NCI-H2081 (cell line): ENCODE measurements at regions not wholly inside any gene's neighbourhood (a gene's known extent, or its start where the extent isn't known, plus 50 kb on each side); places are given as distances from the start of the nearest gene placed in this dataset.
"Not testable (repeated sequence)": the region's sequence is repeated elsewhere in the genome, so short reads cannot be mapped to it uniquely, and the experiment has no call there.

Source experiments
- DNase-seq, 2 experiments: peaks; one replicate each; lab custom pipeline; 2025; lab: John Stamatoyannopoulos, UW

- no peak for DNase-seq
Measured at GRCh38 chr7:119842337-119842736, 430.6 kb upstream of the KCND2 start.

GRCh38 chr7:119842786-119843185, 430.2 kb upstream of the KCND2 start:
- no peak for DNase-seq

GRCh38 chr7:119861385-119861784, 411.6 kb upstream of the KCND2 start:
- no peak for DNase-seq

GRCh38 chr7:119868387-119868786, 404.6 kb upstream of the KCND2 start:
- DNase-seq = no peak

- no peak for DNase-seq
Measured at GRCh38 chr7:119879835-119880234, 393.1 kb upstream of the KCND2 start.

GRCh38 chr7:119886007-119886406, 387.0 kb upstream of the KCND2 start:
- no peak for DNase-seq

GRCh38 chr7:119886525-119886924, 386.4 kb upstream of the KCND2 start:
- not testable (repeated sequence) for DNase-seq

- no peak for DNase-seq
Measured at GRCh38 chr7:119888251-119888650, 384.7 kb upstream of the KCND2 start.

- no peak for DNase-seq
Measured at GRCh38 chr7:119890631-119891030, 382.3 kb upstream of the KCND2 start.

GRCh38 chr7:119895320-119895719, 377.7 kb upstream of the KCND2 start:
- no peak for DNase-seq

GRCh38 chr7:119896386-119896785, 376.6 kb upstream of the KCND2 start:
- no peak for DNase-seq

- no peak for DNase-seq
Measured at GRCh38 chr7:119900996-119901672, 371.8 kb upstream of the KCND2 start.

GRCh38 chr7:119903085-119903484, 369.9 kb upstream of the KCND2 start:
- no peak for DNase-seq

- DNase-seq = no peak
Measured at GRCh38 chr7:119905495-119905894, 367.5 kb upstream of the KCND2 start.

- DNase-seq = no peak
Measured at GRCh38 chr7:119908948-119909347, 364.0 kb upstream of the KCND2 start.

- not testable (repeated sequence) for DNase-seq
Measured at GRCh38 chr7:119914119-119914518, 358.9 kb upstream of the KCND2 start.

GRCh38 chr7:119916501-119916900, 356.5 kb upstream of the KCND2 start:
- no peak for DNase-seq

- no peak for DNase-seq
Measured at GRCh38 chr7:119918185-119918584, 354.8 kb upstream of the KCND2 start.

GRCh38 chr7:119919986-119920385, 353.0 kb upstream of the KCND2 start:
- DNase-seq = no peak

- DNase-seq = no peak
Measured at GRCh38 chr7:119925581-119926289, 347.2 kb upstream of the KCND2 start.

GRCh38 chr7:119929891-119930290, 343.1 kb upstream of the KCND2 start:
- no peak for DNase-seq

- no peak for DNase-seq
Measured at GRCh38 chr7:119931230-119931824, 341.6 kb upstream of the KCND2 start.

GRCh38 chr7:119935418-119936025, 337.5 kb upstream of the KCND2 start:
- peak; percentile 20 to 58 for DNase-seq
